ENCODE measurements at regions not wholly inside any gene's neighbourhood (a gene's known extent, or its start where the extent isn't known, plus 50 kb on each side); places are given as distances from the start of the nearest gene placed in this dataset.
A peak's percentile ranks its signal among the peaks of the same experiment; 100 is the strongest.

DNA sequence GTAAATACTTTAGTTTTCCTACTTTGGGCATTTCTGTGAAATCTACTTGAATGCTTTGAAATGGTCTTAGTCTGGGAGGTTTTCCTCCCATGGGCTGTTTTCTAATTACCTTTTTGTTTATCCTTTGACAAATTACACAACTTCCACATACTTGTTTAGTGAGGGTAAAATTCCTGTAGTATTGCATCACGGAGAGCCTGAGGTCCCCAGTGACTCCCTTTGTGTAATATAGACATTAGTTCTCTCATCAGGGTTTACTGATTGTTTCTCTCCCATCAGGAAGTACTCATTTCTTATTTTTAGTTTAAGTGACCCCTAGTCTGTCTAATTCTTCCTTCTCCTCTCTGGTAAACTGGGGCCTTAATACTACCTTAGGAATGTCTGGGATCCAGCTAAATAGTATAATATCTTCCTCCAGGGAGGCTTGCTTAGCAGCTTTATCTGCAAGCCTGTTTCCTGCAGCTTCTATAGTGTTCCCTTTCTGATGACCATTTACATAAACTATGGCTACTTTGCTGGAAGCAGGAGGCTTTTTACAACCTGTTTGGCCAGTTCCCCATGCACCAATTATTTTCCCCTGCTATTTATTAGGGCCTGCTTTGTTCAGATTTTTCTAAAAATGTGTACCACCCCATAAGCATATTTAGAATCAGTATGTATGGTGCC lies 87.2 kb upstream of the XCR1 start:
- peak; percentile 14 for FAIRE-seq

DNA sequence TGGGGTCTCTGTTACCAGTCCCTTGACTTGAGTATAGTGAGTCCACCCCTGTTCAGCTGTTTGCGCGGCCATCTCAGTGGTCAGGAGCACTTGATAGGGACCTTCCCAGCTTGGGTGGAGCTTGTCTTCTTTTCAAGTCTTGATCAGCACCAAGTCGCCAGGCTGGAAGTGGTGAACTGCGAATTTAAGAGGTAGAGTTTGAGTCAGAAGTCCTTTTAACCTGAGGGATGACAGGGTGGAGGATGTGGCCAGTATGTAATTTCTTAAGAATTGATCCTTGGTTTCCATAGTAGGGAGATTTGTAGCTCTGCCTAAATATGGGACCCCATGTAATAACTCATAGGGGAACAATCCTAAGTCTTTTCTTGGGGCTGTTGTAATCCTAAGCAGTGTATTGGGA lies 86.3 kb upstream of the XCR1 start:
- DNase-seq (ENCODE audit: insufficient read length, low spot score) (no peak), FAIRE-seq (no peak)

More for the DNA sequence above, 87.2 kb upstream of the XCR1 start:
- DNase-seq (ENCODE audit: insufficient read length, low spot score), result no peak

DNA sequence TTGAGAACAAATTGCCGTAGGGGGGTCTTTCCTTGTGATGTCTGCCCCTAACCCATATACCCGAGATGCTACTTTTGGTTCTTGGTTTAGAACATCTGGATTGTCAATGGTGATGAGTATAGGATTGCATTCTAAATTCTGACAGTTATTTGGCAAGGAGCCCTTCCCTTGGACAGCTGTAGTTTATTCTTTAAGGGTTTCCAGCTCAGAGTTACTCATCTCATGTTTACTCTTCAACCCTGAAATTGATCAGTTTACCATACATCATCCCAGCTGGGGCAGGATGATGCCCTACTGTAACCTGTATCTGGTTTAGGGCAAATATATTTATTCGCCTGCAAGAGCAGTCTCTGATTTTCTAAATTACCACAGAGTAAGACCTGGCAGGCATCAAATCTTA lies 85.7 kb upstream of the XCR1 start:
- FAIRE-seq (no peak), DNase-seq (ENCODE audit: insufficient read length, low spot score) (no peak)

DNA sequence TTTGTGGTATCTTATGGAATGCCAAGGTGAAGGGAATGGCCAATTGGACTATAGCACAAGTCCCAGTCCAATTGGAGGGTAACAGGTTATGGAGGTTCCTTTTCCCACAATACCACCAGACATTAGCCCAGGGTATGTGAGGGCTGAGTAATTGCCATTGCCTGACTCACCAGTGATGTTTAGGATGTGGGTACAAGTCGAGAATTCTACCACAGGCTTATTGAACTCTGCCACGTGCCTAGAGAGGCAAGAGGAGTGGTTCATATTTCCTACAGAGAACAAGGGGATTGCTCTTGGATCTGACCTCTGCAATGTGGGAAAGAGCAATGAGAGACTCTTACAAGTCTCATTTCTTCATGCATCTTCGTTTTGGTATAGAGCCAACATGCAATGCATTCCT lies 85.0 kb upstream of the XCR1 start:
- FAIRE-seq, result peak; percentile 64

DNA sequence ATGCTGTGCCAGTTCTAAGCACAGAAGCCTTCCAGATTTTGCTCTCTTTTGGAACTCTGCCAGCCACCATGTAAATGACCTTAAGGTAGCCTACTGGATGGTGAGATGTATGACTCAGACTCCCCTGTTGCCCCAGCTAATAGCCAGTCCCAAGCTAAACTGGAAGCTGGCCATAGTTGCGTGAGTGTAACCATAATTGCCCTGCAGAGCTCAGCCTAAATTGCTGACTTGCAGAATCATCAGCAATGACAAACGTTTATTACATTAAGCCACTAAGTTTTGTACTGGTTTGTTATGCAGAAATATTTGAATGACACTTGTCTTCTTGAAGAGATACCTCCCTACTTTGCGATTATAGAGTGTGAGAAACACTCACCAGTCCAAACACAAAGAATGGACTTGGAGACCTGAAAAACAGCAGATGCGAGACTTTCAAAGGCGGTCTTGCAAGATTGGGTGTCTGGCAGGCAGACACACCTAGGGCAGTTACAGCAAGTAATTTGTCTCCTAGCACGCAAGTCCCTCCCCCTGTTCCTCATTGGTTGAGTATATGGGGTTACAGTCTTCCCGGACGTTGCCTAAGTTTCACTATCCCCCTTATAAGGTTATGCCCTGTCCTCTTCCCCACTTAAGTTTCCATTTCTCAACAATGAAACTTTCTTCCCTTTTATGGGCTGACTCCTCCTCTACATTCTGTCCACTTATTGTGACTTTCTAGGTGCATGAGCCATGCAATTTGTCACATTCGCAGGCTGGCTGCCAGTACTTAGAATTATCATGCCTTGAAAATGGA lies 83.6 kb upstream of the XCR1 start:
- no peak for DNase-seq (ENCODE audit: insufficient read length, low spot score)
- peak; percentile 99 for FAIRE-seq

More for the DNA sequence above, 85.0 kb upstream of the XCR1 start:
- DNase-seq (ENCODE audit: insufficient read length, low spot score), result no peak

DNA sequence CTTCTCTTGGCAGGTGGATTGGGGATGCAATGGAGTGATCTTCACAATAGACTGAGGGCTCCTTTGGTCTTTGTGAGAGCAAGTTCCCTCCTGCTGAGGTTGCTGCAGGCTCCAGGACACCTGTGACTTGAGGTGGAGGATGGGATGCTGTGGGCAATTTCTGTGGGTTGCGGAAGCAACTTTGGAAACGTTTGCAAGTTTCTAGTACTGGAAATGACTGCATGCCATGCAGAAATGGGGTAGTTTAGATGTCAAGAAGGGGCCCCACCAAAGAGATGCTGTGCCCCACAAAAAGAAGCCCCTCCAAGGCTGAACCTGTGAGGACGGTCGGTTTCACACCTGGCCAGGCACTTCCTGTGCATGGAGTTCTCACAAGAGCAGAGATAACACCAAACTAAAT lies 80.4 kb upstream of the XCR1 start:
- FAIRE-seq (peak; percentile 37), DNase-seq (ENCODE audit: insufficient read length, low spot score) (no peak)

DNA sequence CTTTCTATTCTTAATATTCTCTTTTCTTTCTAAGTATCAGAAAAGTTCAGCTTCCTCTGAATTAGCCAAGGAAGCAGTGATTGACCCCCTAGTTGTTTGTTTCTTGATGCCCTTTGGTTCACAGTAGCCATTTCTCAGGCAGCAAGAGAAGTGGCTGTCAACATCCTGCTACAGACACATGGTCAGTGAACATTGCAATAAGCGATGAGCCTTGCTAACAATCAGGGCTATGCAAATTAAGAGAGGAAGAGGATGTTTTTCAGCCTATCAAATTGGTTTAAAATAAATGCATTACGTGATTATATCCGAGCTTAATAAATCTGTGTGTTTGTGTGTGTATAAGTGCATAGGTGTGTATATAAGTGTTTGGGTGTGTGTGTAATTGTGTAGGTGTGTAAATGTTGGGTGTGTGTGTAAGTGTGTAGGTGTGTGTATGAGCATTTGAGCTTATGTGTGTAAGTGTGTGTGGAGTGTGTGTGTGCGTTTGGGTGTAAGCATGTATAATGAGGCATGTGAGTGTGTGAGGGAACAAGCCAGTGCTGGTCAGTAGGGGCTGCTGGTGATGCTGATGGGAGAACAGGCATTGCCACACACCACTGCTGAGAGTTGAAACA lies 78.1 kb upstream of the XCR1 start:
- DNase-seq (ENCODE audit: insufficient read length, low spot score) (no peak), FAIRE-seq (no peak)

DNA sequence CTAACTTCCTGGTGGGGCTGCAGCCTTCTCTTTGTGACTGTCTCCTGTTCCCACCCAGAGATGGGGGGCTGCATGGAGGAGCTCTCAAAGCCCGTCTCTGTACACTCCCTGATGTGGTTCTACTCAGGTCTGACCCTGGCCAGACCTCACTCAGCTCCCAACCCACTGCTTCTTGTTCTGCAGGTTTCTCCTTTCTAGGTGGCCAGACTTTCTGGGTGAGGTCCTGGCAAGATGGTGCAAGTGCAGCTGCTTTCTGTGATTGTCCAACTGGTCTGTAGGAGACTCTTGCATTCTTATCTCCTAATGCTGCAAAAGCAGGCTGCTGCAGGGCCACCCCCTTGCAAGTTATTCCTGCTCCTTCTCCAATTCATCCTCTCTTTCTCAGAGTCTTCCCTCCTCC lies 77.4 kb upstream of the XCR1 start:
- DNase-seq (ENCODE audit: insufficient read length, low spot score) (no peak), FAIRE-seq (no peak)

DNA sequence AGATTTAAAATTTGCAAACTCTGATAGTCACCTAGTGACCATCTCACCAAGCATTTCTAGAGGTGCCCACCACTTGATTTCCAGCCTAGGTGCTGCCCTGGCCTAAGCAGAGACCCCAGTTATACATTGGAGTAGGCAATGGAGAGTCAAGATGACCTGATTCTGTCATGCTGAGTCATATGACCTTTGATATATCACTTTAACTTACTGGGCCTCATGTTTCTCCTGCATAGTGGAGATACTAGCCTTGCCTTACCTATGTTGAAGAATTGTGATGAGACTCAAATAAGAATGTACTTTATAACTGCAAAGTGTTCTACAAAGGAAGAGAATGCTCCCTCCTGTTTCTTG lies 75.5 kb upstream of the XCR1 start:
- DNase-seq (ENCODE audit: insufficient read length, low spot score) (no peak), FAIRE-seq (no peak)

DNA sequence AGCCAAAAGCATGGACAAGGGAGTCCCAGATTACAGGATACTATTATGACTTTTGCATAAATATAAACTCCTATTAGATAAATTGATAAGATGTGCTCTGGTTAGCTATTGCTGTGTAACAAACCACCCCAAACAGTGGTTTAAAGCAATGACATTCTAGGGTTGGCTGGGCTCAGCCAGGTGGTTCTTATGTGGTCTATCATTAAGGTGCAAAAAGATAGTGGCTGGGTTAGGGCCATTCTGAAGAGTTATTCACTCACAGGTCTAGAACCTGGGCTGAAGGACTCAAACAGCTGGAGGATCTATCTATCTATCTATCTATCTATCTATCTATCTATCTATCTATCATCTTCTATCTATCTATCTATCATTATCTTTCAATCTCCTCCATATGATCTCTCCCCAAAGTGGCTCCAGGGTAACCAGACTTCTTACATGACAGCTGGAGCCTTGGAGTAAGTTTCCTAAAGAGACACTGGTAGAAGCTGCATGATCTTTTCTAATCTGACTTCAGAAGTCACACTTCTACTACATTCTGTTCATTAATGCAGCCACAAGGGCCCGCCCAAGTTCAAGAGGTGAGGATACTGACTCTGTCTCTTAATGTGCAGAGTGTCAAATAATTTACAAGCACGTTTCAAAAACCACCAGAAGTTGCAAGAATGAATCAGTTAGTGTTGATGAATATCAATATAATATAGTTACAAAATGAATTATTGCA lies 74.9 kb upstream of the XCR1 start:
- FAIRE-seq (no peak), DNase-seq (ENCODE audit: insufficient read length, low spot score) (no peak)

DNA sequence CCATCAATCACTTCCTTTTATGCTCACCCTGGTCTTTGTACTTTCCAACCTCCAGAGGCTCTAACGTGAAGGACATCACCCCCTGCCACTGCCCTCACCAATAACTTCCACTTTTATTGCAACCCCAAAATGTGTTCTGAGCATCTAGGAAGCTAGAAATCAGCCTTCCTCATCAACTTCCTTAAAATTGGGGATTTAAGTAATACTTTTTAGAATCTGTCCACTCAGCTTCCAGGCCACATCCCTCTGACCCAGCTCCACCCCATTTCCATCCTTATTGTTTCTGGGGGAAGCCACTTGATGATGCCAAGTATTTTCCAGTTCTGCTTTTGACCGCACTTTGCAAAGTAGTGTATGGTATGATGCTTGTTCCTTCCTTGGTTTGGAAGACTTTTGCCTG lies 73.5 kb upstream of the XCR1 start:
- DNase-seq (ENCODE audit: insufficient read length, low spot score) (no peak), FAIRE-seq (no peak)

DNA sequence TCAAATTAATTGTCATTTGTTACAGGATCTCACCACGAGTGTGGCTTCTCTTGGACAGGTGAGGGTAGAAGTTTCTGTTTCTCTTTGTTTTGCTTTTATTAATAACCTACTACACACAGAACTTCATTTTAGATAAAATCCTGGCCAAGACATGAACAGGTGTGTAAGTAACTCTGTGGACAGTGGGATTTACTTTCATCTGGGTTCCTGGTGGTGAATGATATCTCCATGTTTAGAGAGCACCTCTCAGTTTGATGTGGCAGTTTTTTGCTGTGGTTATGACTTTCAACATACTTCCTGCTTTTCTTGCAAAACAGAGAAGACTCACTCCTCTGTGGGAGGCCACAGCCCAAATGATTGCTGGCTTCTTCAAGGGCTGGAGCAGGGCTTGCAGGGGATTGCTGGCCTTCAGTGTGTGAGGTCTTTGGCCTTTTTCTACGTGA lies 71.1 kb upstream of the XCR1 start:
- DNase-seq (ENCODE audit: insufficient read length, low spot score) (no peak), FAIRE-seq (peak; percentile 96)

DNA sequence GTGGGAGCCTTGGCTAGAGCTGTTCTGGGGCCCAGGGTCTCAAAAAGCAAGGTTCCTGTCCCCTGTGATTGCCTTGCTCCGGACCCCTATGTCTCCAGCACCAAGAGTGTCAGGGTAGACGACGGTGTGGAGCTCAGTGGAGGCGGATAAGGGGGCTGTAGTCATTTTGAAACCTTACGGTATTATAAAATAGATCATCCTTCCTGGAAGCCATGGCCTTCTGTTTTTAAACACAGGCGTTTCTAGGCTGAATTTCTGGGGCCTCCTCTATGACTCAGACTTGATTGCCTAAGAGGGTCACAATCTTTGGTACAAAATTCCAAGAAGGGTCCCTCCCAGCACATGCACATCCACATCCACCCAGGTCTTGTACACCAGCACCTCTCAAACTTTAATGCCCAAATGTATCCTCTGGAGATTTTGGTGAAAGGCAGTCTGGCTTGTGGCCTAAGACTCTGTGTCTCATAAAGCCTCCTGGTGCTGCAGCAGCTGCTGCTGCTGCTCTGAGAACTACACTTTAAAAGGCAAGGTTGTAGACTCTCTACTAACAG lies 70.5 kb upstream of the XCR1 start:
- FAIRE-seq, result no peak
- DNase-seq (ENCODE audit: insufficient read length, low spot score), result no peak

DNA sequence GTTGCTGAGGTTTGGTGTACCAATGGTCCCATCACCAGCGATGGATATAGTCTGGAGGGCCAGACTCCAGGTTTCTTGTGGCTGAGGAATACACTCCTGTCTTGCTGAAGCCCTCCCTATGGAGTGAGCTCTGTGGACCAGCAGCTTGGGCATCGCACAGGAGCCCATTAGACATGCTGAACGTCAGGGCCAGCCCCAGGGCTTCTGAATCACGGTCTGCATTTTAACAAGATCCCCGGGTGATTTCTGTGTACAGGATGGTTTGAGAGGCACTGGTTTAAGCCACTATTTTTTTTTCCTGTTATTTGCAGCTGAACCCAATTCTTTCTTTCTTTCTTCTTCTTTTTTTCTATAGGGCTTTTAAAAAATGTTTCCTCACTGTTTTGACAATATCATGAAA lies 69.5 kb upstream of the XCR1 start:
- DNase-seq (ENCODE audit: insufficient read length, low spot score) (no peak), FAIRE-seq (peak; percentile 78)

DNA sequence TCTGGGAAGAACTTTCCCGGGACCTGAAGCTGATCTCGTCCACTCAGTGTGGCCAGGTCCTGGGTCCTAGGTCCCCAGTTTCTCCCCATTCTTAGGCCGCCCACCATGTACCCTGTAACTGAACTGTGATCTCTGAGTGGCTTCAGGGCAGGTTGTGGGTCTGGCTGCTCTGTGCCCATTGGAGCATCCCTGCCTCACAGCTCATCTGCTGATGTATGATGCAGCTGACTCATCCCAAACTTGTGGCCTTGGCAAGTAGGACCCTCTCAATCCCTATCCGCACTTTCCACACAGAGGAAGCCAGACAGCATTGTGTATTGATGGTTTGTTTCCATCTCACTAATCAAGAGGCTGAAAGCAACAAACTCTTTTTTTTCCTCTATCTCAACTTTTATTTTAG lies 69.1 kb upstream of the XCR1 start:
- FAIRE-seq, result peak; percentile 8
- DNase-seq (ENCODE audit: insufficient read length, low spot score), result no peak

DNA sequence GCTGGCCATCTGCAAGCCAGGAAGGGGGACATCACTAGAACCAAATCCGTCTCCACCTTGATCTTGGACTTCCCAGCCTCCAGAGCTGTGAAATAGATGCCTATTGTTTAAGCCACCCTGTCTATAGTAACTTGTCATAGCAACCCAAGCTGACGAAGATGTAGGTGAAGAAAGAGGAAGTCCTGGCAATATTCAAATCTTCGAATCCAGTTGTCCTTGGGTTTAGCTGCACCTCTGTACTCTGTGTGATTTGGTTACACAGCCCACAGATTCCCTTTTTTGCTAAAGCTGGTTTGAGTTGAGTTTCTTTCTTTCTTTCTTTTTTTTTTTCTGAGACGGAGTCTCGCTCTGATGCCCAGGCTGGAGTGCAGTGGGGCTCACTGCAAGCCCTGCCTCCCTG lies 68.0 kb upstream of the XCR1 start:
- DNase-seq (ENCODE audit: insufficient read length, low spot score), result no peak
- peak; percentile 88 for FAIRE-seq

DNA sequence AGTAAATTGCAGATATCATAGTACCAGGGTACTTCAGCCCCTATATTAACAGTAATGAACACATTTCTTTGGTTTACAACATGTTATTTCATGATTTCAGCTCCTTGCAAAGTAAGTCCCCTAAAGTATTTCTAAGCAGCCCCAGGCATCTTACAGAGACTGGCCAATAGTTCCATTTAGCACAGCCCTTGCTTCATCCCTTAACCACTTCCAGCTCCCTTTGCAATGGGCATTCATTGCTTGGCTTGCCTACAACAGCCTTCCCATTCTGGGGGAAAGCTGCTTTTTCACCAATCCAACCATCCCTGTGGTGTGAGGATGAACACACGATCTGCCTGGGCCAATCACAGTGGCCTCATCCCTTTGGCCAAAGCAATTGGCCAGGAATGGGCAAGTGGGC lies 67.2 kb upstream of the XCR1 start:
- DNase-seq (ENCODE audit: insufficient read length, low spot score), result no peak
- peak; percentile 49 for FAIRE-seq

DNA sequence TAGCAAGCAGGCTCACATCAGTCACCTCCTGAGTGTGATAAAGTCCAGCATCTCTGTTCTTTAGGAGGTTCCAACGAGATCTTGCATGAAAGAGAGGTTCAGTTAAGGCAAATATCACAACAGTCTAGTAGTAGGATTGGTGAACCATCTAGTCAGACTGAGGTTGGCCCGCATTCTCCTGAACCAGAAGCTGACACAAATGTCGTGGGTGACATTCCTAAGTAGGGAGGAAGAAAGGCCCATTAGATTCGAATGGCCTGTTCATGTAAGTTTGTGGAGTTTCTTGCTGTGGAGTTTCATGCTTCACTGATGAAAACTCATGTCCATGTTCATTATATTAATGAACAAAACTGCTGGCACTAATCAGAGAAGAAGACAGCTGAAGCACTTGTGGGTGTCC lies 66.7 kb upstream of the XCR1 start:
- DNase-seq (ENCODE audit: insufficient read length, low spot score) (no peak), FAIRE-seq (peak; percentile 39)

DNA sequence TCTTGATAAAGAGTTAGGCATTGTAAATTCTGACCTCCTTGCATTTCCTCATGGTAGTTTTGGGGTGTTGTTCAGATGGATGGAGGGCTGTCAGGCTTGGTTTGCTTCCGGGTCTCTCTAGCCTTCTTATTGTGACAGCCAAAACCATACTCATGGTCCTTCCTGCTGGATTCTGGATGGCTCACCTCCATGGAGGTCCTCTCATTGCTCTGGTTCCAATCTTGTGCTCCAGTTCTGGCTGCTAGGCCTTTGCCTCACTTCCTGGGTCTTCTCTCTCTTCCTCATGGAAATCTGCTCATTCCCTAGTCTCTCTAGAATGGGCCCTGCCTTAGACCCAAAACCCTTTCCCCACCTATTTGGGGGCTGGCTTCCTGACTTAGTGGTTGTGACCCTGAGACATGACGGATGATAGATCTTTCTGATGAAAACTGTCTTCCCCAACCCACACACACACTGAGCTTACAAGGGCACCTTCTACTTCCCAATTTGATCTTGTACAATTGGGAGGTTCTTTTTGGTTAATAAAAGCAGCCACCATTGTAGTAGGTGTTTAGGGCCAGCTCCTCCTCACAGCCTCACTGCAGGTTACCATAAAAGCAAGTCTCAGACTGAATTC lies 66.2 kb upstream of the XCR1 start:
- DNase-seq (ENCODE audit: insufficient read length, low spot score) (no peak), FAIRE-seq (peak; percentile 35)

DNA sequence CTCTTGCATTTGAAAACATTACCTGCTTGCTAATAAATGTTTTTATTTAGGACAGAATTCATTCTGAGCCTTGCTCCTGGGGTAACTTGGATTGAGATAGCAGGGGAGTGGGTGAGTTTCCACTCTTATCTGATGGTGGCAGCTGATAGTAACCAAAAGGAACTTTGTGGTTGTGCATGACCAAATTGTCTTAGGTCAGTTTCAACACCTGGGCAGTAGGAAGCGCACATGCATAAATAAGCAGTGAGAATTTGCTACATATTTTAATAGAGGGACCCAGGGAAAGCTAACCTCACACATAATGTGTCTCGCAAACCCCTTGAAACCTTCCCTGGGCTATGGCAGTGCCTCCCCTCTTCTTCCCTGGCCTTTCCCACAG lies 65.4 kb upstream of the XCR1 start:
- FAIRE-seq (peak; percentile 98), DNase-seq (ENCODE audit: insufficient read length, low spot score) (no peak)

All from GM19239 (cell line).